T-cell (primary cell): ENCODE measurements at regions not wholly inside any gene's neighbourhood (a gene's known extent, or its start where the extent isn't known, plus 50 kb on each side); places are given as distances from the start of the nearest gene placed in this dataset.

Experiments used
- ATAC-seq, 4 experiments: fragments of 200-7000 bp in 3 of 4; fragments of 150-1000 bp in 1 of 4; cut with Tn5 transposase; replicated peaks in 1 of 4; 1 replicate in 3 of 4; 2 replicates in 1 of 4; pipeline ENCODE4 v1.10.0; 2021; ENCODE audit warnings: moderate library complexity in 3 of 4, mild to moderate bottlenecking in 2 of 4, moderate number of reproducible peaks in 1 of 4
- CTCF ChIA-PET, 2 donors: fragments of 300-600 bp; sonication (Branson Sonifier 250); formaldehyde crosslinking; loops; one replicate each; lab custom pipeline; 2022; ENCODE audit warnings: antibody characterized with exemption in 2 of 2; lab: Charles Lee
- POLR2A ChIA-PET, 2 donors: fragments of 300-600 bp; sonication (Branson Sonifier 250); formaldehyde crosslinking; loops; one replicate each; lab custom pipeline; 2022; ENCODE audit warnings: antibody characterized with exemption in 2 of 2; lab: Charles Lee
- DNase-seq, 35 experiments: peaks; one replicate each; pipeline versions ENCODE4 v3.0.0 to v3.0.0-alpha.2; 2013 to 2023
- H3K27ac ChIP-seq: one replicate; pipeline ENCODE4 v1.5.1; 2013; ENCODE audit warnings: low read length
- H3K27me3 ChIP-seq, 2 experiments: replicated peaks in 1 of 2; 1 replicate in 1 of 2; 2 replicates in 1 of 2; pipeline versions ENCODE4 v1.6.1 to v1.7.0; 2013; ENCODE audit warnings: low read length in 1 of 2, mixed read lengths in 1 of 2; ENCODE audit not compliant: control insufficient read depth in 2 of 2, insufficient read depth in 2 of 2; ENCODE audit errors: extremely low read depth in 1 of 2
- H3K36me3 ChIP-seq, 2 donors: 1 replicate in 1 of 2; 2 replicates in 1 of 2; pipeline versions ENCODE4 v1.6.1 to v1.7.0; 2013; ENCODE audit warnings: low read length in 1 of 2; ENCODE audit not compliant: control insufficient read depth in 2 of 2, insufficient read depth in 1 of 2; ENCODE audit errors: extremely low read depth in 1 of 2
- H3K4me1 ChIP-seq, 2 experiments: 1 replicate in 1 of 2; 2 replicates in 1 of 2; pipeline versions ENCODE4 v1.6.1 to v1.7.0; 2013; ENCODE audit warnings: low read length in 2 of 2, mixed read lengths in 1 of 2; ENCODE audit not compliant: insufficient read depth in 2 of 2, control insufficient read depth in 1 of 2; ENCODE audit errors: extremely low read depth in 1 of 2
- H3K4me3 ChIP-seq, 2 donors: 1 replicate in 1 of 2; 2 replicates in 1 of 2; pipeline versions ENCODE4 v1.5.1 to v1.7.0; 2013; ENCODE audit warnings: mild to moderate bottlenecking in 2 of 2, low read length in 1 of 2, moderate library complexity in 1 of 2; ENCODE audit not compliant: control insufficient read depth in 1 of 2; ENCODE audit errors: extremely low read depth in 1 of 2
- H3K9me3 ChIP-seq: 2 replicates; pipeline ENCODE4 v1.7.0; 2013
- H3K27ac Mint-ChIP-seq, 2 donors: one replicate each; pipeline ENCODE4 v1.8.0; 2020 to 2021; ENCODE audit warnings: mild to moderate bottlenecking in 2 of 2, mixed read lengths in 2 of 2
- H3K27me3 Mint-ChIP-seq, 2 donors: one replicate each; pipeline ENCODE4 v1.8.0; 2021 to 2022; ENCODE audit warnings: mixed read lengths in 2 of 2
- H3K36me3 Mint-ChIP-seq: one replicate; pipeline ENCODE4 v1.8.0; 2021; ENCODE audit warnings: mixed read lengths
- H3K4me1 Mint-ChIP-seq, 3 donors: one replicate each; pipeline ENCODE4 v1.8.0; 2020 to 2022; ENCODE audit warnings: mixed read lengths in 3 of 3, mild to moderate bottlenecking in 1 of 3
- H3K4me3 Mint-ChIP-seq, 3 donors: one replicate each; pipeline ENCODE4 v1.8.0; 2020 to 2022; ENCODE audit warnings: mild to moderate bottlenecking in 3 of 3, mixed read lengths in 3 of 3, moderate library complexity in 3 of 3
- H3K9me3 Mint-ChIP-seq, 3 donors: one replicate each; pipeline ENCODE4 v1.8.0; 2020 to 2022; ENCODE audit warnings: mixed read lengths in 3 of 3
- WGBS: methylation state at CpG from one replicate; pipeline ENCODE4 v1.1.5; 2013; ENCODE audit warnings: missing lambda C conversion rate; ENCODE audit not compliant: insufficient coverage; 5-methylcytosine and 5-hydroxymethylcytosine counted together

GRCh38 chr2:60170272-60170671 lies 383.2 kb downstream of the BCL11A start:
- H3K36me3 Mint-ChIP-seq: no peaks in the 10 kb centered on the region
- H3K27ac Mint-ChIP-seq: no peak overlapping the region
- no peak overlapping the region for H3K4me3 ChIP-seq
- DNase-seq (no peak), ATAC-seq (no peak)
- no peaks in the 10 kb centered on the region for H3K4me1 Mint-ChIP-seq
- no CpG with 5 or more reads among the region's 3 CpGs for whole genome bisulfite sequencing
- H3K4me3 Mint-ChIP-seq: no peak overlapping the region
- H3K9me3 Mint-ChIP-seq: no peaks in the 10 kb centered on the region
- no peaks in the 10 kb centered on the region for H3K4me1 ChIP-seq
- no peaks in the 10 kb centered on the region for H3K9me3 ChIP-seq
- no peaks in the 10 kb centered on the region for H3K36me3 ChIP-seq
- CTCF ChIA-PET: interaction anchor here in 1 of 2 donors (0.6 kb wide), 1 partner anchor 795 kb away, joined by 3 read pairs; no protein-coding TSS in a partner anchor
- no peak overlapping the region for H3K27ac ChIP-seq
- no peaks in the 10 kb centered on the region for H3K27me3 ChIP-seq
- H3K27me3 Mint-ChIP-seq: no peaks in the 10 kb centered on the region
- POLR2A ChIA-PET: no interaction called here

- Mint-ChIP-seq H3K27me3 (no peaks in the 10 kb centered on the region), H3K4me3 (no peak overlapping the region), H3K36me3 (no peaks in the 10 kb centered on the region), H3K4me1 (no peaks in the 10 kb centered on the region), H3K27ac (no peak overlapping the region), H3K9me3 (no peaks in the 10 kb centered on the region)
- Histone ChIP-seq H3K27ac (no peak overlapping the region), H3K36me3 (no peaks in the 10 kb centered on the region), H3K4me1 (no peaks in the 10 kb centered on the region), H3K4me3 (no peak overlapping the region), H3K27me3 (no peaks in the 10 kb centered on the region), H3K9me3 (no peaks in the 10 kb centered on the region)
- WGBS: 100% methylated on average over 1 of the region's 3 CpGs
- DNase-seq (no peak), ATAC-seq (no peak)
- ChIA-PET POLR2A (no interaction called here), CTCF (no interaction called here)
Measured at GRCh38 chr2:60168247-60168646, 385.2 kb downstream of the BCL11A start.

- DNase-seq (no peak), ATAC-seq (no peak)
- Mint-ChIP-seq H3K27me3 (no peaks in the 10 kb centered on the region), H3K9me3 (no peaks in the 10 kb centered on the region), H3K27ac (no peak overlapping the region), H3K4me3 (no peak overlapping the region), H3K4me1 (no peaks in the 10 kb centered on the region), H3K36me3 (no peaks in the 10 kb centered on the region)
- ChIA-PET CTCF (no interaction called here), POLR2A (no interaction called here)
- Histone ChIP-seq H3K4me1 (no peaks in the 10 kb centered on the region), H3K4me3 (no peak overlapping the region), H3K27me3 (no peaks in the 10 kb centered on the region), H3K27ac (no peak overlapping the region), H3K9me3 (no peaks in the 10 kb centered on the region), H3K36me3 (no peaks in the 10 kb centered on the region)
- WGBS: 60% methylated on average over 2 of the region's 4 CpGs
Measured at GRCh38 chr2:60167089-60167488, 386.4 kb downstream of the BCL11A start.

GRCh38 chr2:60163691-60164090 lies 389.8 kb downstream of the BCL11A start:
- Histone ChIP-seq H3K4me1 (no peaks in the 10 kb centered on the region), H3K9me3 (no peaks in the 10 kb centered on the region), H3K27me3 (peaks cover 0 to 4% of the 10 kb centered on the region in 2 experiments), H3K4me3 (no peak overlapping the region), H3K27ac (no peak overlapping the region), H3K36me3 (no peaks in the 10 kb centered on the region)
- Mint-ChIP-seq H3K4me3 (no peak overlapping the region), H3K27me3 (no peaks in the 10 kb centered on the region), H3K9me3 (no peaks in the 10 kb centered on the region), H3K27ac (no peak overlapping the region), H3K4me1 (no peaks in the 10 kb centered on the region), H3K36me3 (no peaks in the 10 kb centered on the region)
- ChIA-PET CTCF (no interaction called here), POLR2A (no interaction called here)
- no peak for ATAC-seq
- 89% methylated on average over 1 of the region's 7 CpGs for WGBS
- DNase-seq: no peak

GRCh38 chr2:60159519-60159918 lies 393.9 kb downstream of the BCL11A start:
- ChIA-PET CTCF (no interaction called here), POLR2A (no interaction called here)
- no peaks in the 10 kb centered on the region for H3K9me3 ChIP-seq
- H3K36me3 Mint-ChIP-seq: no peaks in the 10 kb centered on the region
- no peaks in the 10 kb centered on the region for H3K4me1 ChIP-seq
- peaks cover 0 to 4% of the 10 kb centered on the region in 2 experiments for H3K27me3 ChIP-seq
- H3K36me3 ChIP-seq: no peaks in the 10 kb centered on the region
- H3K9me3 Mint-ChIP-seq: no peaks in the 10 kb centered on the region
- ATAC-seq: no peak
- H3K4me1 Mint-ChIP-seq: no peaks in the 10 kb centered on the region
- H3K27me3 Mint-ChIP-seq: no peaks in the 10 kb centered on the region
- H3K27ac Mint-ChIP-seq: no peak overlapping the region
- no peak overlapping the region for H3K27ac ChIP-seq
- H3K4me3 ChIP-seq: no peak overlapping the region
- WGBS: no CpG with 5 or more reads among the region's 2 CpGs
- no peak for DNase-seq
- H3K4me3 Mint-ChIP-seq: no peak overlapping the region

GRCh38 chr2:60158262-60158661 lies 395.2 kb downstream of the BCL11A start:
- DNase-seq (no peak), ATAC-seq (no peak)
- Histone ChIP-seq H3K27ac (no peak overlapping the region), H3K9me3 (no peaks in the 10 kb centered on the region), H3K4me3 (no peak overlapping the region), H3K4me1 (no peaks in the 10 kb centered on the region), H3K36me3 (no peaks in the 10 kb centered on the region), H3K27me3 (peaks cover 0 to 4% of the 10 kb centered on the region in 2 experiments)
- Mint-ChIP-seq H3K9me3 (no peaks in the 10 kb centered on the region), H3K4me3 (no peak overlapping the region), H3K27ac (no peak overlapping the region), H3K36me3 (no peaks in the 10 kb centered on the region), H3K27me3 (peaks cover 0 to 3% of the 10 kb centered on the region in 2 donors), H3K4me1 (no peaks in the 10 kb centered on the region)
- ChIA-PET CTCF (no interaction called here), POLR2A (no interaction called here)
- WGBS: no CpG with 5 or more reads among the region's 1 CpG

GRCh38 chr2:60157283-60157682 lies 396.2 kb downstream of the BCL11A start:
- Mint-ChIP-seq H3K36me3 (no peaks in the 10 kb centered on the region), H3K27ac (no peak overlapping the region), H3K27me3 (peaks cover 0 to 3% of the 10 kb centered on the region in 2 donors), H3K4me3 (no peak overlapping the region), H3K4me1 (no peaks in the 10 kb centered on the region), H3K9me3 (peaks cover 0 to 2% (median 0%) of the 10 kb centered on the region in 3 donors)
- H3K27me3 ChIP-seq: peaks cover 0 to 4% of the 10 kb centered on the region in 2 experiments
- no peak overlapping the region for H3K4me3 ChIP-seq
- H3K9me3 ChIP-seq: no peaks in the 10 kb centered on the region
- no peak for ATAC-seq
- no CpG with 5 or more reads among the region's 1 CpG for WGBS
- POLR2A ChIA-PET: no interaction called here
- no peak for DNase-seq
- no peaks in the 10 kb centered on the region for H3K36me3 ChIP-seq
- no peaks in the 10 kb centered on the region for H3K4me1 ChIP-seq
- H3K27ac ChIP-seq: no peak overlapping the region
- CTCF ChIA-PET: no interaction called here
